Activated gamma-delta T cell treated with Interleukin-2 at 50 U/mL for 16 hours (primary cell): ENCODE measurements at regions not wholly inside any gene's neighbourhood (a gene's known extent, or its start where the extent isn't known, plus 50 kb on each side); places are given as distances from the start of the nearest gene placed in this dataset.
"Not testable (repeated sequence)": the region's sequence is repeated elsewhere in the genome, so short reads cannot be mapped to it uniquely, and the experiment has no call there.

Experiments
- DNase-seq: peaks from one replicate; pipeline ENCODE4 v3.0.0-alpha.2; 2020

GRCh38 chr10:23777153-23777552 lies 338.3 kb downstream of the OTUD1 start:
- DNase-seq = no peak

- DNase-seq = no peak
Measured at GRCh38 chr10:23779301-23779700, 340.4 kb downstream of the OTUD1 start.

- no peak for DNase-seq
Measured at GRCh38 chr10:23780331-23780730, 341.5 kb downstream of the OTUD1 start.

GRCh38 chr10:23786594-23786993 lies 347.7 kb downstream of the OTUD1 start:
- no peak for DNase-seq

GRCh38 chr10:23793577-23793976 lies 354.7 kb downstream of the OTUD1 start:
- DNase-seq = no peak

- not testable (repeated sequence) for DNase-seq
Measured at GRCh38 chr10:23797452-23797851, 358.6 kb downstream of the OTUD1 start.

- no peak for DNase-seq
Measured at GRCh38 chr10:23804125-23804524, 365.2 kb downstream of the OTUD1 start.

GRCh38 chr10:23813687-23814086 lies 374.8 kb downstream of the OTUD1 start:
- no peak for DNase-seq

GRCh38 chr10:23818484-23818883 lies 379.6 kb downstream of the OTUD1 start:
- DNase-seq = no peak

- DNase-seq = no peak
Measured at GRCh38 chr10:23820792-23821191, 381.9 kb downstream of the OTUD1 start.

- no peak for DNase-seq
Measured at GRCh38 chr10:23824822-23825221, 384.1 kb upstream of the KIAA1217 start.

GRCh38 chr10:23826421-23826820 lies 382.5 kb upstream of the KIAA1217 start:
- DNase-seq = no peak

- DNase-seq = no peak
Measured at GRCh38 chr10:23829556-23829955, 379.4 kb upstream of the KIAA1217 start.

- DNase-seq = no peak
Measured at GRCh38 chr10:23834091-23834490, 374.8 kb upstream of the KIAA1217 start.

- no peak for DNase-seq
Measured at GRCh38 chr10:23850631-23851030, 358.3 kb upstream of the KIAA1217 start.

- no peak for DNase-seq
Measured at GRCh38 chr10:23859598-23859997, 349.3 kb upstream of the KIAA1217 start.

GRCh38 chr10:23864631-23865147 lies 344.2 kb upstream of the KIAA1217 start:
- no peak for DNase-seq

- not testable (repeated sequence) for DNase-seq
Measured at GRCh38 chr10:23866985-23867384, 342.0 kb upstream of the KIAA1217 start.

GRCh38 chr10:23868121-23868520 lies 340.8 kb upstream of the KIAA1217 start:
- DNase-seq = no peak

- DNase-seq = no peak
Measured at GRCh38 chr10:23869548-23869947, 339.4 kb upstream of the KIAA1217 start.

GRCh38 chr10:23869996-23870395 lies 338.9 kb upstream of the KIAA1217 start:
- no peak for DNase-seq

- no peak for DNase-seq
Measured at GRCh38 chr10:23870651-23871610, 338.0 kb upstream of the KIAA1217 start.

GRCh38 chr10:23872290-23872689 lies 336.6 kb upstream of the KIAA1217 start:
- no peak for DNase-seq

- no peak for DNase-seq
Measured at GRCh38 chr10:23877791-23878320, 331.1 kb upstream of the KIAA1217 start.
